ENCODE measurements at regions not wholly inside any gene's neighbourhood (a gene's known extent, or its start where the extent isn't known, plus 50 kb on each side); places are given as distances from the start of the nearest gene placed in this dataset.
"Not testable (repeated sequence)": the region's sequence is repeated elsewhere in the genome, so short reads cannot be mapped to it uniquely, and the experiment has no call there.

DNA sequence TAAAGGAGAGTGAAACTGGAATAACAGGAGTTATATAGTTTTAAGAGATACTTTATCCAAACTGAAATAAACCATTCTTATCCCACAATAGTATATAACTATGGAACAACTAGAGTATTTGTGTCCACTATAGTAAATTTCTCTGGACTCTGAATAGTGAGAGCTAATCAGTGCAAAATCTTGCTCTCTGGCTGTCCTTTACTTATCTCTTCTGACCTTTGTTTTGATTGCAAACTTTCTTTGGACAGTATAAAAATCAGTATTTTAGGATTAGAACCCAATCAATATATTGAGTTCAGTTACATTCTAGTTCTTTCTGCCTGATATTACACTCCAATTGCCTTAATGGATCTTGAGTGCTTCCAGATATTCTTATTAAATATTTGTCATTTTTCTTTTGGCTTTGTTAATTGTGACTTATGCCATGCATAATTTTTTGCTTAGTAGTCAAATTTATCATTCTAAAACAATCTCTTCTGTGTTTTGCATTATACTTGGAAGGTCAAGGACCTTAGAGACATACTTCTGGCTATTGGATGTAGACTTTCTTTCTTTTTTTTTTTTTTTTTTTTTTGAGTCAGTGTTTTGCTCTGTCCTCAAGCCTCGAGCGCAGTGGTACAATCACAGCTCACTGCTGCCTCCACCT lies 89.9 kb upstream of the AMN1 start:
- no peak for DNase-seq

DNA sequence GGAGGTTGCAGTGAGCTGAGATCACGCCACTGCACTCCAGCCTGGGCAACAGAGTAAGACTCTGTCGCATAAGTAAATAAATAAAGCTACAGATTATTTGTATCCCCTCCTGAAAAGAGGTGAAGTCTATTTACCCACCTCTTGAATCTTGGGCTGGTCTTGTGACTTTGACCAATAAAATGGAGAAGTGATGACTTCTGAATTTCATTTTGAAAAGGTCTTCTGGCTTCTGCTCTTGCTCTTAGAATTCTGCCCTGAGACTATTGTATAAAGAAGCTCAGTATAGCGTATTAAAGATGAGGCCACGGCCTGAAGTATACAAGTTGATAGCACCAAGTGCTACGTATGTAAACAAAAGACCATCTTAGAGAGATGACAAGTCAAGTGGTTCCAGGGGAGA lies 88.3 kb upstream of the AMN1 start:
- DNase-seq = no peak

DNA sequence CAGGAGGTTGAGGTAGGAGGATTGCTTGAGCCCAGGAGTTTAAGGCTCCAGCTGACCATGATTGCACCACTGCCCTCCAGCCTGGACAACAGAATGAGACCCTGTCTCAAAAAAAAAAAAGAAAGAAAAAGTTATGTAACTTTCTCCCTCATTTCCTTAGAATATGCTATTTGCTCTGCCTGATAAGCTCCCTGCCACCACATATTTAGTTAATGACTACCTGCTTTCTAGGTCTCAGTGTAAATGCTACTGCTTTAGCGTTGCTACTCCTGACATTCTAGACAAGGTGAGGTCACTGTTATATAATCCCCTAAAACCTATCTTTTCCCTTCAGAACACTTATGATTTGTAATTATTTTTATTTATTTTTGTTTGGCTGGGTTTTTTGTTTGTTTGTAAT lies 86.3 kb upstream of the AMN1 start:
- DNase-seq = no peak

DNA sequence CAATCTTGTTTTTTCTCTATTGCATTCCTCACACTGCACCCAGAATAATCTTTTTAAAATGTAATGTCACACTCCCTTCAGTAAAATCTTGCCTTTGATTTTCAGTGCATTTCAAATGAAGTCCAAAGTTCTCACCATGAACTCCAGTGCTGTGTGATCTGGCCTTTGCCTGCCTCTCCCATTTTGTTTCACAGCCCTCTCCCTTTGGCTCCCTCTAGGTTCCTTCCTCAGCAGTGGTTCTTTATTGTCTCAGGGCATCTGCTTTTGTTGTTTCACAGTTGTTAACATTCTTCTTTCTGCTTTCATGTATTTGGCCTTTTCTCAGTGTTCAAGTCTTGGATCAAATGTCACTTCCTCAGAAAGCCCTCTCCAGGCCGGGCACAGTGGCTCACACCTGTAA lies 84.5 kb upstream of the AMN1 start:
- DNase-seq = no peak

DNA sequence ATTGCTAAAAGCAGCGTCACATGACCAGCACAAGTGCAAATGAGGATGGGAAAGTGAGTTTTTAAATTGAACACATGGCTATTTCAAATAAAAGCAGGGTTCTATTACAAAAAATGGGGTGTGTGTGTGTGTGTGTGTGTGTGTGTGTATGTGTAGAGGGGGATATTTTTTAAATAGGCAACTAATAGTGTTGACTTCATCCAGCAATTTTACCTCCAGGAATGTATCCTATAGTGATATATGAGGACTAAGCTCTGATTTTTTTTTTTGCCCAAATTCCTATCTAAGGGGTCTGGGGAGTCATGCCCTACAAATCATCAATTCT lies 78.9 kb upstream of the AMN1 start:
- DNase-seq = no peak

DNA sequence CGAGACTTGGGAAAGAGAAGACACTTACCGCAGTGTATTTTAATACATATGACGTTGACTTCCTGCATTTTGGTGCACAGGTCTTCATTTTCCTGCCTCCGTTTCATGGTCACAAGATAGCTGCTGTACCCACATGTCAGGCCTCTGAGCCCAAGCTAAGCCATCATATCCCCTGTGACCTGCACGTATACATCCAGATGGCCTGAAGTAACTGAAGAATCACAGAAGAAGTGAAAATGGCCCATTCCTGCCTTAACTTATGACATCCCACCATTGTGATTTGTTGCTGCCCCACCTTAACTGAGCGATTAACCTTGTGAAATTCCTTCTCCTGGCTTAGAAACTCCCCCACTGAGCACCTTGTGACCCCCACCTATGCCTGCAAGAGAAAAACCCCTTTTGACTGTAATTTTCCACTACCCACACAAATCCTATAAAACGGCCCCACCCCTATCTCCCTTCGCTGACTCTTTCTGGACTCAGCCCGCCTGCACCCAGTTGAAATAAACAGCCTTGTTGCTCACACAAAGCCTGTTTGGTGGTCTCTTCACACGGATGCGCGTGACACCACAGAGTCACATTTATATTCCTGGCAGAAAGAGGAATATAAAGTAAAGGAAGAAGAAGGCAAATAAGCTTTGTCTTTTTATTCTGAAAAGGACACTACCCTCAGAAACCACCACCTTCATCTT lies 78.4 kb upstream of the AMN1 start:
- DNase-seq = not testable (repeated sequence)

DNA sequence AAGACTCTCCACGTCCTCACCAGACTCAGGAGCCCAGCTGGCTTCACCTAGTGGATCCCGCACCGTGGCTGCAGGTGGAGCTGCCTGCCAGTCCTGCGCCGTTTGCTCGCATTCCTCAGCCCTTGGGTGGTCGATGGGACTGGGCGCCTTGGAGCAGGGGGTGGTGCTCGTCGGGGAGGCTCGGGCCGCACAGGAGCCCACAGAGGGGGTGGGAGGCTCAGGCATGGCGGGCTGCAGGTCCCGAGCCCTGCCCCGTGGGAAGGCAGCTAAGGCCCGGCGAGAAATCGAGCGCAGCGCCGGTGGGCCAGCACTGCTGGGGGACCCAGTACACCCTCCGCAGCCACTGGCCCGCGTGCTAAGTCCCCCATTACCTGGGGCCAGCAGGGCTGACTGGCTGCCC lies 76.9 kb upstream of the AMN1 start:
- DNase-seq = not testable (repeated sequence)

DNA sequence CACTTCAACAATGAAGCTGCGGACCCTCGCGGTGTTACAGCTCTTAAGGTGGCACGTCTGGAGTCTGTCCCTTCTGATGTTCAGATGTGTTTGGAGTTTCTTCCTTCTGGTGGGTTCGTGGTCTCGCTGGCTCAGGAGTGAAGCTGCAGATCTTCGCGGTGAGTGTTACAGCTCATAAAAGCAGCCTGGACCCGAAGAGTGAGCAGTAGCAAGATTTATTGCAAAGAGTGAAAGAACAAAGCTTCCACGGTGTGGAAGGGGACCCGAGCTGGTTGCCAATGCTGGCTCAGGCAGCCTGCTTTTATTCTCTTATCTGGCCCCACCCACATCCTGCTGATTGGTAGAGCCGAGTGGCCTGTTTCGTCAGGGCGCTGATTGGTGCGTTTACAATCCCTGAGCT lies 75.9 kb upstream of the AMN1 start:
- DNase-seq = not testable (repeated sequence)

DNA sequence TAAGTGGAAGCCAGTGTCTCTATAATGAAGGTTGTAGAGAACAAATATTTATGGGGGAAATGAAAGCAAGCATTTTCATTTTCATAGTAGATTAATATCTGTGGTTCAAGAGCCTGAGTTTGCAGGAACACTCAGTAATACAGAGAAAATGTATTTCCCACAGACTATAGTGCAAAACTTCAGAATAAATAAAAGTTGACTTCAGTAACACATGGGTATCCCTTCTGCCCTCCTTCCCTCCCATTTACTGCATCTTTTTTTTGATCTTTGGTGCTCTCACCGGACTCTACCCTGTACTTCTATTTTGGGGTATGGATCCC lies 75.3 kb upstream of the AMN1 start:
- DNase-seq = no peak

DNA sequence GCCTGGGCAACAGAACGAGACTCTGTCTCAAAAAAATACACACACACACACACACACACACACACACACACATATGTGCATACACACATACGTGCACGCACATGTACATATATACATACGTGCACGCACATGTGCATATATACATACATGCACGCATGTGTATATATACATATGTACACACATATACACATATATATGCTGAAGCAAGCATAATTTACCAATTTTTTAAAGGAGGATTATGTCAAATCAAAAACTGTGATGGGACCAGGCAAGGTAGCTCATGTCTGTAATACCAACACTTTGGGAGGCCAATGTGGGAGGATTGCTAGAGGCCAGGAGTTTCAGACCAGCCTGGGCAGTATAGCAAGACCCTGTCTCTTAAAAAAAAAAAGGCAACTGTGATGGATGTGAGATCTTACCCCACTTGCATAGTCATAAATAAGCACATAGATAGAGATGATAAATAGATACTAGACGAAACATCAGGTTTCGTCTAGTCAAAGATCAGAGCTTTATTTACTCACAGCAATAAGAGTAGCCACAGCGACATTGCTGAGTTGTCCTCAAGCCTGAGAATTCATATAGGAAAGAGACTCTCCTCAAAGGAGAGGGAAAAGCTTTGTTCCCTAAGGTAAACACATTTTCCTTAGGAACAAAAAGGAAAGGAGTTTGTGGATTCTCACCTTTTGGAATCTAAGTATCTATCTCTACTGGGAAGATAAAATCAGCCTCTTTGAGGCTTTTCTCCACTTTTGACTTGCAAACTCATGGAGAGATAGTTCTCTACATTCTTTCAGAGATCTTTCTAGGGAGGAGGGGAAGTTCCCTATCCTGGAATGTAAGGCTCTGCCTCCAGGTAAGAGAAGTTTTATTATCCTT lies 74.7 kb upstream of the AMN1 start:
- no peak for DNase-seq

DNA sequence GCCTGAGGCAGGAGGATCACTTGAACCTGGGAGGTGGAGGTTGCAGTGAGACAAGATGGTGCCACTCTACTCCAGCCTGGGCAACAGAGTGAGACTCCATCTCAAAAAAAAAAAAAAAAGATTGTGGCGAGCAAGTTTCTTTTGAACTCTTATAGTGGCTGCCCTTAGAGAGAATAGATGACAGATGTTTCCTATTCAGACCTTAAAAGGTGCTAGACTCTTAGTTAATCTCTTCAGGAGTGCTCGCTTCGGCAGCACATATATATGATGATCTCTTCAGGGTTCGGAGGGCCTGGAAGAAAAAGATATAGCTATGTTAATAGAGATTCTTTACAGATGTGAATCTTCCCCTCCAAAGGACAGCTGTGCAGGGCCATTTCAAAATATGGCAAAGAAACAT lies 73.1 kb upstream of the AMN1 start:
- DNase-seq = no peak

DNA sequence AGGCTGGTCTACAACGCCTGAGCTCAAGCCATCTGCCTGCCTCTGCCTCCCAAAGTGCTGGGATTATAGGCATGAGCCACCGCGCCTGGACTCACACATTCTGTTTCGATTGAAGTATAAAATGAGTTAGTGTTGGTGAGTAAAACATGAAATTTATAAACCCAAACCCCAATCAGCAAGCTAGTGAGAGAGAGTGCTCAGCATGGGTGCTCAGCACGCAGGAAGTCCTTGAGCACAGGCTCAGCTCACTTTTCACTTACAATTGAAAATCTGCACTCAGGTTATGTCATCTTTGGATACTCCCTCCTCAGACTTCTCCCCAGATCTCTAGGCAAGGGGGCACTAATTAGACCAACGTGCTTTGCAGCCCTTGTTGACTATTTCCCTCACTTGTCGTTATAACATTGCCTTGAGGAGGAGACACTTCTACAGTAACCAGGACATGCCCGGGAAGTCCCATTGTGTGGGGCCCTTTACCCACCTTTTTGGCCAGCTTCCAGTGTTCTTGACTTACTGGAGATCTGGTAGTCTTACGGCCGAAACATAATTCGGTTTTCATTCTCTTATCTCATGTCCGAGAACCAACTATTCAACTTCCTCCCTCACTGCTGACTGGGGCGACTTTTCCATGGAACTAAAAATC lies 68.5 kb upstream of the AMN1 start:
- DNase-seq = no peak

DNA sequence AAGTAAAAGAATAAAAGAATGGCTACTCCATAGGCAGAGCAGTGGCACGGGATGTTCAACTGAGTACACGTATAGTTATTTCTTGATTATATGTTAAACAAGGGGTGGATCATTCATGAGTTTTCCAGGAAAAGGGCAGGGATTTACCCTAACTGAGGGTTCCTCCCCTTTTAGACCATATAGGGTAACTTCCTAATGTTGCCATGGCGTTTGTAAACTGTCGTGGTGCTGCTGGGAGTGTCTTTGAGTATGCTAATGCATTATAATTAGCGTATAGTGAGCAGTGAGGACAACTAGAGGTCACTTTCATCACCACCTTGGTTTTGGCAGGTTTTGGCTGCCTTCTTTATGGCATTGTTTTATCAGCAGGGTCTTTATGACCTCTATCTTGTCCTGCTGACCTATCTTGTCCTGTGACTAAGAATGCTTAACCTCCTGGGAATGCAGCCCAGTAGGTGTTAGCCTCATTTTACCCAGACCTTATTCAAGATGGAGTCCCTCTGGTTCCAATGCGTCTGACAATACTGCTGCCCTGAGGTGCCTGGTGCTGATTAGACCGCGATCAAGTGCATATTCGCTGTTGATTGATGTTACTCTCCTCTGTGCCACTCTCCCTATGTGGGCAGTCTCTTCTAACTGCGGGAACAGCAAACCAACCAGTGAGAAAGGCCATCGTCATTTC lies 67.6 kb upstream of the AMN1 start:
- no peak for DNase-seq

DNA sequence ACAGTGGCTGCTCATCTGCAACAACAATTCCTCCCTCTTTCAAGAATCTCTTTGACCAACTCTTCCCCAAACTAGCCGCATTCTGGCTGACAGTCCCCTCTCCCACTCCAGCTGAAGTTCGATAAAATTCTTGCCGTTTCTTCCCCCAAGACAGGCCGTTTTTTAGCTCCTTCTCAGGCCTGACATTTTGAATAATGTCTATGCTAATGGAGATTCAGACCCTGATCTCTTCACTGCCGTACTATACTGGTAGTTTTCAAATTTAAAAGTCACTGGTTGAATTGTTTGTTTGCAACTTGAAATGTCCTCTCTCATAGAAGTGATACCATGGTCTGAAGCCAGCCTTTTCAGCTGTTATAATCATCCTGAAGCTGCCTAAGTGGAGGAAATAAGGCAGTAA lies 65.9 kb upstream of the AMN1 start:
- DNase-seq = no peak

DNA sequence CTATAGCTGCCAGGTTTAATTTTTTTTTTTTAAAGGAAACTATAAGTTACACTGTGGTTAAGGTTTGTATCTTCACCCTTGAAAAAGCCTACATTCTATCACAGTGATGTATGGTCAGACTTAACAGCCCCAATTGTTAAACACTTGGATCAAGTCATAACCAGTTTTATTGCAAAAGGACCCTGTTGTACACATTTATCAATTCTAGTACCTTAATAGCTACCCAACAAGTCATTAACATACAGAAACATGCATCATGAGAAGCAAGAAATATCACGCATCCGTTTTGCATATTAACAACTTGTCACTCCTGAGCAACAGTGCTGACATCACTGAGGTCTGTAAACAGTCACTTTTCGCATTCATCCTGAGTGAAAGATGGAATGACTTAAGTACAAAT lies 62.4 kb upstream of the AMN1 start:
- DNase-seq = not testable (repeated sequence)

DNA sequence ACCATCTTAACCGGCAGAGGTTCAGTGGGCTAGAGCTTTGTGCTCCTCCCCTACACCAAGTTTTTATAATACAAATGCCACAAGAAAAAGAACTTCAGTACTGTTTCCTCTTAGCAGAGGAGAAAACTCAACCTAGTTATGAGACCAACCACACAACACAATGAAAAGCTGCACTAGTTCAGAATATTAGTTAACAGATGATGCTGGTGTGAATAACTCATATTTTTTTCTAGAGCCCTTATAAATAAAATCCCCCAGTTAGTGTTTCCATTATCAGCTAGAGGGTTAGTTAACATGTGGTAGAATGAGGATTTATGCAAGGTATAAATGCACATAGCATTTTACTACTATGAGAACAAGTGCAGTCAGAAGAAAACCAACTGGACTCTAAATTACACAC lies 61.9 kb upstream of the AMN1 start:
- no peak for DNase-seq

DNA sequence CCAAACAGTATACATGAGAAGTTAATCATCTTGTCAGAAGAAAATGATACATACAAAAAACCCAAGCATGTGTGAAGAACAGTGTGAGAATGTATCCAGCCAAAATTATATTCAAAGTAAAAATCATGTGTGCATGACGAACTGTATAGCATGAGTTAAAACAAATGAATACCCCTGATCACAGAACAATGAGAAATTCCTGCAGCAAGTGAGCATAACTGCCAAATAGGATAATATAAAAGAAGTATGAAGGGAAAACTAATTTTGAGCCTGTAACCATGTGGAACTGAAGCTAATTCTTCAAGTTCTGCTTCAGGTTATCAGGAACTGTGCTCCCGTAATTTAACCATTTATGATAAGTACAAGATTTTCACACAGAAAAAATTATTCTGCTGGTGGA lies 56.5 kb upstream of the AMN1 start:
- DNase-seq = no peak

DNA sequence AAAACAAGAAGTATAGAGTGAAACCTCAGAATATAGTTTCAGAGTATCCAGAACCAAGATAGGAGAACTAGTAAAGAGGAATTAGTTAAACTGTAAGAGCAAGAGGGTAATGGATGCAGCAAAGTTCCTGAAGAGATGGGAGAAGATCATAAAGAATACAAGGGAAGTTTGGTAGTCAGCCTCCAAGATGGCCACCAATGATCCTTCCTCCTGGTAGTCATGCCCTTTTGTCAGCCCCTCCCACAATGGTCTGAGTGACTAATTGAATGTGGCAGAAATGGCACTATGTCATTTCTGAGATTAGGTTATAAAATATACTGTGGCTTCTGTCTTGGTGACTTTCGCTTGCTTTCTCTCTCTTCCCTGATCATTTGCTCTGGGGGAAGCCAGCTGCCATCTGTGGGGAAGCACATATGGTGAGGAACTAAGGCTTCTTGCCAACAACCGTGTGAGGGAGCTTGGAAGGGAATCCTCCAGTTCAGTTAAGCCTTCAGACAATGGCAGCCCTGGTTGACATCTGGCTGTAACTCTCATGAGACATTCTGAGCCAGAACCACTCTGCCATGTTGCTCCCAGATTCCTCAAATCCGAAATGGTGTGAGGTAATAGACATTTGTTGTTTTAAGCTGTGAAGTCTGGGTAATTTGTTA lies 55.3 kb upstream of the AMN1 start:
- no peak for DNase-seq

DNA sequence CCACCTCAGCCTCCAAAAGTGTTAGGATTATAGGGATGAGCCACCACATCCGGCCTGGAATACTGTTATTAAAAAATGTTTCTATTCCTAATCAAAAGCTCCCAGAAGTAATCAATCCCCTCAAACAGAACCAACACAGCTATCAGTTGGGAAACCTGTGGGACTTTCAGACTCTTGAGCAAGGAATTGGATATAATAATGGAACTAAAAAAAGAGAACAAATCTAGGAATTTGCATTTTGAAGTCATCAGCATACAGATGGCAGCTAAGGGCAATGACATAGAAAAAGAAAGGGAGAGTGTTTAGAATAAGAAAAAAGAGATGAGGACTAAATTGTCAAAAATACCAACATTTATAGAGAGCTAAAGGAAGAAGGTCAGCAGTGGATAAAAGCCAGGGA lies 54.7 kb upstream of the AMN1 start:
- DNase-seq = no peak

DNA sequence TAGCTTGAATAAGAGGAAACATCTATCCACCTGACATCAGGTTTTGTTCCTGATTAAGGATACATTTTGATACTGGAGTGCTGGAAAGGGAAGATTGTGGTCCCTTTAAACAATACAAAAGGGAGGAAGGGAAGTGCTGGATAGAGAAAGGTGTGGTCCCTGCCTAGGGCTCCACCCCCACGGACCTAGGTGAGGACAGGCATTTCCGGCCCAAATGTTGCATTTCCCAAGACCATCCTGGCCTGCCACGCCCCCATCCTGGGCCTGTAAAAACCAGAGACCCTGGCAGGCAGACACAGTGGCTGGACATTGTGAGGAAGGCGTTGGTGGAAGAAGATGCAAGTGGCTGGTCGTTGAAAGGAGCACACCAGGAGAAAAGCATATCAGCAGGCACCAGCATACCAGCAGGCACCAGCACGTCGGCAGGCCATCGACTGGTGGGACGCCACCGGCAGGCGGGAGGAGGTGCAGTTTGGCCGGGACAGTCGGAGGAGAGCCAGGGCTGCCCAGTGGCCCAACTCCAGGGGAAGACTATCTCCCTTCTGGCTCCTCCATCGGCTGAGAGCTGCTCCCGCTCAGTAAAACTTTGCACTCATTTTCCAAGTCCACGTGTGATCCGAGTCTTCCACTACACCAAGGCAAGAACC lies 53.2 kb upstream of the AMN1 start:
- DNase-seq = no peak

DNA sequence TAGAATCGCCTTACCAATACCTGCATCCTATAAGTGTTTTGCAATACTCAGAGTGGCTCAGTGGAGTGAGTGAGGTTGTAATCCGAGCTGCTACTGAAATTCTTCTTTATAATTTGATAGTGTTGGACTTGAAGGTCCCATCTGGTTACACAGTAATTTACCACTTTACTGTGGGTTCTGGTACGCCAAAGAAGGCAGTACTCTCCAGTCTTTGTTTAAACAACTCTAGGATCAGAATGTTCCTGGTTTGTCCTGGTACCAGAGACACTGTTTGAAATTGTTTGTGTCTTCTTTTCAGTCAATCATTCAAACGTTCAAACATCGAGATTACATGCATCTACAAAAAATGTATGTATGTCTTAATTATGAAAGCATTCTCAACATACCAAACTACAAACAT lies 51.3 kb upstream of the AMN1 start:
- no peak for DNase-seq

DNA sequence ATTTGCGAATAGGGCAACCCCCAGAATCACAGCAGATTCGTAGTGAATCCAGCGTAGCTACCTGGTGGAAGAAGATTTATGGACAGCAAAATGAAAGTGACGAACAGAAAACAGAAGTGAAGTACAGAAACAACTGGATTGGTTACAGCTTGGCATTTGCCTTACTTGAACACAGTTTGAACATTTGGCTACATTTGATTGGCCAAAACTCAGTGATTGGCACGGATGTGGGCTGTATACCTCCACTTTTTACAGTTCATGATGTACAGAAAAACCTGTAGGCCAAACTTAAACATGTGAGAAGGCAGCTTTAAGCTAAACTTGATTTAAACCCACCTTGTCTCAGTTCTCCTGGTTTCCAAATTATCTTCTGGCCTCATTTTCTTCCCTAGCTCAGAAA lies 49.9 kb upstream of the AMN1 start:
- DNase-seq = no peak
